Upper lobe of right lung (tissue), 1 donor: ENCODE measurements at regions not wholly inside any gene's neighbourhood (a gene's known extent, or its start where the extent isn't known, plus 50 kb on each side); places are given as distances from the start of the nearest gene placed in this dataset.

Experiments
- ATAC-seq: fragments of 200-7000 bp; cut with Tn5 transposase; one replicate; pipeline ENCODE4 v1.9.1; 2020; ENCODE audit warnings: mild to moderate bottlenecking, moderate library complexity
- DNase-seq: peaks from one replicate; pipeline ENCODE4 v3.0.0-alpha.2; 2020
- H3K27ac ChIP-seq: fragments of 200-600 bp; one replicate; pipeline ENCODE4 v1.8.0; 2022
- H3K27me3 ChIP-seq: fragments of 200-600 bp; one replicate; pipeline ENCODE4 v1.8.0; 2022; ENCODE audit warnings: mild to moderate bottlenecking
- H3K36me3 ChIP-seq: fragments of 200-600 bp; one replicate; pipeline ENCODE4 v1.8.0; 2022
- H3K4me1 ChIP-seq: fragments of 200-600 bp; one replicate; pipeline ENCODE4 v1.8.0; 2022
- H3K4me3 ChIP-seq: fragments of 200-600 bp; one replicate; pipeline ENCODE4 v1.8.0; 2022; ENCODE audit warnings: mild to moderate bottlenecking
- H3K9me3 ChIP-seq: fragments of 200-600 bp; one replicate; pipeline ENCODE4 v1.8.0; 2022
- CTCF ChIP-seq: fragments of 200-600 bp; IDR thresholded peaks from one replicate; pipeline ENCODE4 v1.8.0; 2022; ENCODE audit warnings: antibody characterized with exemption
- intact Hi-C: fragments of 100-400 bp; cut with DNase I; formaldehyde crosslinking; loops from one replicate; pipeline ENCODE4 v1.11.0; 2022
- donor health status: DM: no; HTN: yes; CAD: no; lungs with severe emphysema.

GRCh38 chr12:74610711-74611110 is 73.1 kb downstream of the ATXN7L3B start:
- Histone ChIP-seq H3K36me3 (no peaks in the 10 kb centered on the region), H3K9me3 (no peaks in the 10 kb centered on the region), H3K27me3 (no peaks in the 10 kb centered on the region), H3K4me3 (no peak overlapping the region), H3K27ac (no peak overlapping the region), H3K4me1 (no peaks in the 10 kb centered on the region)
- TF ChIP-seq CTCF, result no peak
- intact Hi-C loops, result no loop called here
- DNase-seq, result no peak
- ATAC-seq, result no peak

- ATAC-seq (no peak), DNase-seq (no peak)
- intact Hi-C loops, result no loop called here
- no peaks in the 10 kb centered on the region for H3K36me3 ChIP-seq
- no peaks in the 10 kb centered on the region for H3K9me3 ChIP-seq
- H3K4me3 ChIP-seq, result no peak overlapping the region
- no peaks in the 10 kb centered on the region for H3K27me3 ChIP-seq
- TF ChIP-seq CTCF, result no peak
- no peak overlapping the region for H3K27ac ChIP-seq
- H3K4me1 ChIP-seq, result no peaks in the 10 kb centered on the region
These were observed 76.8 kb downstream of the ATXN7L3B start for GRCh38 chr12:74614426-74614825.

- H3K36me3 ChIP-seq, result no peaks in the 10 kb centered on the region
- no peak for TF ChIP-seq CTCF
- intact Hi-C loops, result no loop called here
- H3K27ac ChIP-seq, result no peak overlapping the region
- no peaks in the 10 kb centered on the region for H3K4me1 ChIP-seq
- no peaks in the 10 kb centered on the region for H3K27me3 ChIP-seq
- no peaks in the 10 kb centered on the region for H3K9me3 ChIP-seq
- no peak for DNase-seq
- no peak for ATAC-seq
- no peak overlapping the region for H3K4me3 ChIP-seq
These were observed 81.4 kb downstream of the ATXN7L3B start for GRCh38 chr12:74619084-74619483.

GRCh38 chr12:74619884-74620283 is 82.2 kb downstream of the ATXN7L3B start:
- no peak for TF ChIP-seq CTCF
- Histone ChIP-seq H3K27ac (no peak overlapping the region), H3K4me3 (no peak overlapping the region), H3K4me1 (no peaks in the 10 kb centered on the region), H3K27me3 (no peaks in the 10 kb centered on the region), H3K9me3 (no peaks in the 10 kb centered on the region), H3K36me3 (no peaks in the 10 kb centered on the region)
- intact Hi-C loops, result no loop called here
- DNase-seq (no peak), ATAC-seq (no peak)

- no peaks in the 10 kb centered on the region for H3K27me3 ChIP-seq
- DNase-seq, result no peak
- intact Hi-C loops, result no loop called here
- no peak overlapping the region for H3K27ac ChIP-seq
- H3K4me3 ChIP-seq, result no peak overlapping the region
- H3K36me3 ChIP-seq, result no peaks in the 10 kb centered on the region
- no peaks in the 10 kb centered on the region for H3K4me1 ChIP-seq
- ATAC-seq, result no peak
- no peak for TF ChIP-seq CTCF
- no peaks in the 10 kb centered on the region for H3K9me3 ChIP-seq
These were observed 83.3 kb downstream of the ATXN7L3B start for GRCh38 chr12:74620921-74621320.

- H3K9me3 ChIP-seq, result no peaks in the 10 kb centered on the region
- intact Hi-C loops, result no loop called here
- no peak overlapping the region for H3K27ac ChIP-seq
- H3K27me3 ChIP-seq, result no peaks in the 10 kb centered on the region
- no peak for DNase-seq
- ATAC-seq, result no peak
- H3K36me3 ChIP-seq, result no peaks in the 10 kb centered on the region
- TF ChIP-seq CTCF, result no peak
- no peaks in the 10 kb centered on the region for H3K4me1 ChIP-seq
- H3K4me3 ChIP-seq, result no peak overlapping the region
These were observed 86.6 kb downstream of the ATXN7L3B start for GRCh38 chr12:74624201-74624600.
